ENCODE measurements at regions not wholly inside any gene's neighbourhood (a gene's known extent, or its start where the extent isn't known, plus 50 kb on each side); places are given as distances from the start of the nearest gene placed in this dataset.

- TF ChIP-seq POLR2A (IDR thresholded peaks at IDR 0.05): no peak
- TF ChIP-seq CTCF (IDR thresholded peaks at IDR 0.05): no peak
Measured at GRCh38 chr18:43570593-43570992, 293.3 kb upstream of the SYT4 start.

Measured in Peyer's patch (tissue), 4 donors.